HG03520 (cell line): ENCODE measurements at regions not wholly inside any gene's neighbourhood (a gene's known extent, or its start where the extent isn't known, plus 50 kb on each side); places are given as distances from the start of the nearest gene placed in this dataset.

Experiments
- ATAC-seq: cut with Tn5 transposase; IDR thresholded peaks from one replicate; pipeline ENCODE4 v1.9.1; 2021; ENCODE audit warnings: mild to moderate bottlenecking, moderate library complexity; ENCODE audit not compliant: unreplicated experiment

GRCh38 chr3:159904911-159905310 is 83.7 kb upstream of the IL12A start:
- ATAC-seq: no peak

- no peak for ATAC-seq
These were observed 80.8 kb upstream of the IL12A start for GRCh38 chr3:159907828-159908227.

- ATAC-seq: peak; percentile 88
These were observed 77.5 kb upstream of the IL12A start for GRCh38 chr3:159910991-159911663.

- no peak for ATAC-seq
These were observed 77.0 kb upstream of the IL12A start for GRCh38 chr3:159911664-159912037.

GRCh38 chr3:159913712-159914414 is 74.8 kb upstream of the IL12A start:
- no peak for ATAC-seq

- no peak for ATAC-seq
These were observed 74.2 kb upstream of the IL12A start for GRCh38 chr3:159914426-159914825.

GRCh38 chr3:159916052-159916451 is 72.6 kb upstream of the IL12A start:
- no peak for ATAC-seq

GRCh38 chr3:159917141-159917540 is 71.5 kb upstream of the IL12A start:
- no peak for ATAC-seq

- ATAC-seq: peak; percentile 77
These were observed 68.8 kb upstream of the IL12A start for GRCh38 chr3:159919873-159920272.

- ATAC-seq: no peak
These were observed 66.3 kb upstream of the IL12A start for GRCh38 chr3:159922193-159922840.

- ATAC-seq: peak; percentile 91
These were observed 65.7 kb upstream of the IL12A start for GRCh38 chr3:159922861-159923312.

GRCh38 chr3:159923336-159923735 is 65.3 kb upstream of the IL12A start:
- ATAC-seq: no peak

- no peak for ATAC-seq
These were observed 64.7 kb upstream of the IL12A start for GRCh38 chr3:159923956-159924355.

- ATAC-seq: no peak
These were observed 64.2 kb upstream of the IL12A start for GRCh38 chr3:159924411-159924810.

- ATAC-seq: no peak
These were observed 63.4 kb upstream of the IL12A start for GRCh38 chr3:159925248-159925647.

- no peak for ATAC-seq
These were observed 62.1 kb upstream of the IL12A start for GRCh38 chr3:159926573-159926972.

GRCh38 chr3:159928071-159928491 is 60.6 kb upstream of the IL12A start:
- no peak for ATAC-seq

- ATAC-seq: no peak
These were observed 60.0 kb upstream of the IL12A start for GRCh38 chr3:159928666-159929065.

GRCh38 chr3:159929171-159930141 is 59.2 kb upstream of the IL12A start:
- ATAC-seq: peak; percentile 47

GRCh38 chr3:159934216-159934615 is 54.4 kb upstream of the IL12A start:
- no peak for ATAC-seq

- ATAC-seq: no peak
These were observed 52.1 kb upstream of the IL12A start for GRCh38 chr3:159936541-159936940.
